GM12878 (cell line): ENCODE measurements at regions not wholly inside any gene's neighbourhood (a gene's known extent, or its start where the extent isn't known, plus 50 kb on each side); places are given as distances from the start of the nearest gene placed in this dataset.

ENCODE experiments used
- ATAC-seq: fragments of 200-7000 bp; cut with Tn5 transposase; 3 replicates; pipeline ENCODE4 v1.9.1; 2020; ENCODE audit warnings: mild to moderate bottlenecking, moderate library complexity
- BruUV-seq: library from RNA; stranded (reverse); fragments of 400-500 nt; replicated peaks from 2 replicates; lab custom pipeline; 2021; lab: Mats Ljungman, UMichigan
- CTCF ChIA-PET: fragments of 300-600 bp; sonication (Branson Sonifier 250); formaldehyde crosslinking; extraction: SDS; loops from one replicate; lab custom pipeline; 2021; ENCODE audit warnings: inconsistent platforms; lab: Yijun Ruan, JAX
- POLR2A ChIA-PET: fragments of 350-600 bp; formaldehyde crosslinking; extraction: SDS; loops from one replicate; lab custom pipeline; 2021; ENCODE audit warnings: inconsistent platforms; lab: Charles Lee
- RAD21 ChIA-PET: fragments of 300-600 bp; sonication (Branson Sonifier 250); formaldehyde crosslinking; loops from one replicate; lab custom pipeline; 2023; ENCODE audit warnings: antibody characterized with exemption; ENCODE audit not compliant: unreplicated experiment; lab: Charles Lee
- SMC1A ChIA-PET: fragments of 300-600 bp; sonication (Branson Sonifier 250); formaldehyde crosslinking; loops from one replicate; lab custom pipeline; 2023; ENCODE audit not compliant: unreplicated experiment, uncharacterized antibody; lab: Charles Lee
- DNase-seq: peaks from one replicate; pipeline ENCODE4 v3.0.0-alpha.2; 2011; ENCODE audit warnings: low read depth, low spot score
- FAIRE-seq: peaks from 3 replicates; lab custom pipeline; 2011; peaks lifted over from hg19 to GRCh38; lab: Jason Lieb, UNC
- H2AFZ ChIP-seq: 2 replicates; pipeline ENCODE4 v1.6.0; 2011; ENCODE audit warnings: low read depth, low read length, control low read depth; ENCODE audit not compliant: control insufficient read depth
- H3K27ac ChIP-seq: 2 replicates; pipeline ENCODE4 v1.5.1; 2011; ENCODE audit warnings: control low read depth; ENCODE audit not compliant: control insufficient read depth, insufficient read depth
- H3K27me3 ChIP-seq, 2 experiments: replicated peaks in 1 of 2; 2 replicates each; pipeline versions ENCODE4 v1.6.0 to v1.6.1; 2011; ENCODE audit warnings: low read length in 1 of 2; ENCODE audit not compliant: control insufficient read depth in 2 of 2, insufficient read depth in 2 of 2
- H3K36me3 ChIP-seq, 2 experiments: 2 replicates each; pipeline ENCODE4 v1.5.1; 2011; ENCODE audit warnings: low read length in 1 of 2; ENCODE audit not compliant: control insufficient read depth in 2 of 2, insufficient read depth in 2 of 2
- H3K4me1 ChIP-seq: 2 replicates; pipeline ENCODE4 v1.6.1; 2011; ENCODE audit warnings: mild to moderate bottlenecking, low read length, moderate library complexity, mixed read lengths; ENCODE audit not compliant: control insufficient read depth, insufficient read depth
- H3K4me2 ChIP-seq: 2 replicates; pipeline ENCODE4 v1.6.0; 2011; ENCODE audit warnings: control low read depth; ENCODE audit not compliant: control insufficient read depth, insufficient read depth
- H3K4me3 ChIP-seq: fragments of 200-600 bp; sonication (generic); 2 replicates; pipeline ENCODE4 v1.5.1; 2016
- H3K79me2 ChIP-seq: 2 replicates; pipeline ENCODE4 v1.6.0; 2011; ENCODE audit warnings: low read length; ENCODE audit not compliant: control insufficient read depth, insufficient read depth
- H3K9ac ChIP-seq: 2 replicates; pipeline ENCODE4 v1.8.0; 2011; ENCODE audit warnings: low read length, control low read depth, mixed read lengths; ENCODE audit not compliant: control insufficient read depth, insufficient read depth
- H3K9me3 ChIP-seq: replicated peaks from 3 replicates; pipeline ENCODE4 v1.5.1; 2011; ENCODE audit warnings: mild to moderate bottlenecking, low read length; ENCODE audit not compliant: control insufficient read depth, insufficient read depth
- H4K20me1 ChIP-seq: 2 replicates; pipeline ENCODE4 v1.6.0; 2011; ENCODE audit not compliant: control insufficient read depth, insufficient read depth
- BCLAF1 ChIP-seq: fragments of 450-650 bp; IDR thresholded peaks from 2 replicates; pipeline ENCODE4 v1.6.1; 2017; ENCODE audit warnings: antibody characterized with exemption, mild to moderate bottlenecking, moderate library complexity
- CEBPZ ChIP-seq: fragments of 150-350 bp; IDR thresholded peaks from 2 replicates; pipeline ENCODE4 v1.6.1; 2016; ENCODE audit warnings: low read depth, low read length
- EP300 ChIP-seq, 2 experiments: fragments of 150-350 bp in 1 of 2; IDR thresholded peaks; 2 replicates each; pipeline ENCODE4 v1.6.1; 2011 to 2012; ENCODE audit warnings: low read depth in 2 of 2, low read length in 2 of 2, borderline replicate concordance in 1 of 2, improper control_type of control experiment in 1 of 2, inconsistent platforms in 1 of 2; ENCODE audit not compliant: control insufficient read depth in 1 of 2
- FOXK2 ChIP-seq: fragments of 450-650 bp; IDR thresholded peaks from 2 replicates; pipeline ENCODE4 v1.6.1; 2017; ENCODE audit warnings: mild to moderate bottlenecking, moderate library complexity
- NBN ChIP-seq: fragments of 450-650 bp; IDR thresholded peaks from 2 replicates; pipeline ENCODE4 v1.6.1; 2016
- RBBP5 ChIP-seq: fragments of 200-600 bp; sonication (generic); conservative IDR thresholded peaks from 2 replicates; pipeline ENCODE4 v1.6.1; 2016
- RCOR1 ChIP-seq: conservative IDR thresholded peaks from 2 replicates; pipeline ENCODE4 v1.6.1; 2012; ENCODE audit warnings: low read depth, low read length, improper control_type of control experiment
- RELB ChIP-seq: fragments of 450-650 bp; IDR thresholded peaks from 2 replicates; pipeline ENCODE4 v1.6.1; 2017; ENCODE audit warnings: low read depth, mild to moderate bottlenecking, moderate library complexity
- SMC3 ChIP-seq: IDR thresholded peaks from 2 replicates; pipeline ENCODE4 v1.6.1; 2011; ENCODE audit warnings: low read length, improper control_type of control experiment, borderline replicate concordance
- TARDBP ChIP-seq: IDR thresholded peaks from 2 replicates; pipeline ENCODE4 v1.6.1; 2016; ENCODE audit warnings: borderline replicate concordance
- WGBS: methylation state at CpG from one replicate; pipeline ENCODE4 v1.1.6; 2016; ENCODE audit warnings: low lambda C conversion rate; ENCODE audit not compliant: insufficient replicate concordance, insufficient coverage; ENCODE audit errors: missing lambda C conversion rate; 5-methylcytosine and 5-hydroxymethylcytosine counted together
- in situ Hi-C: fragments of 300-500 bp; cut with MboI; formaldehyde crosslinking; loops from 9 replicates; pipeline ENCODE4 v1.14.3; 2018; ENCODE audit warnings: mixed read lengths
- intact Hi-C: fragments of 100-400 bp; cut with micrococcal nuclease; formaldehyde crosslinking; loops from one replicate; pipeline ENCODE4 v1.14.2; 2022; ENCODE audit not compliant: unreplicated experiment

GRCh38 chr5:173480896-173481295 lies 135.6 kb downstream of the BOD1 start:
- ChIA-PET POLR2A (interaction anchor here (0.5 kb wide), 1 partner anchor 65 kb away, joined by 8 read pairs; no protein-coding TSS in a partner anchor), RAD21 (no interaction called here), CTCF (no interaction called here), SMC1A (no interaction called here)
- Histone ChIP-seq H4K20me1 (no peaks in the 10 kb centered on the region), H3K4me1 (no peaks in the 10 kb centered on the region), H3K27me3 (no peaks in the 10 kb centered on the region; a peak in 3 of 4 replicates), H3K79me2 (no peaks in the 10 kb centered on the region), H3K4me2 (no peak overlapping the region), H3K4me3 (no peak overlapping the region), H3K36me3 (no peaks in the 10 kb centered on the region), H2AFZ (no peak overlapping the region), H3K9ac (no peak overlapping the region), H3K27ac (no peak overlapping the region), H3K9me3 (no peaks in the 10 kb centered on the region)
- TF ChIP-seq FOXK2, result no peak
- no TSS peak for BruUV-seq
- DNase-seq (no peak), ATAC-seq (no peak), FAIRE-seq (no peak)
- intact Hi-C loops (no loop called here), in situ Hi-C loops (no loop called here)

- no peak for FAIRE-seq
- no peaks in the 10 kb centered on the region for H3K36me3 ChIP-seq
- intact Hi-C loops, result no loop called here
- in situ Hi-C loops, result no loop called here
- POLR2A ChIA-PET, result no interaction called here
- 13% methylated on average over 3 of the region's 3 CpGs for whole genome bisulfite sequencing
- no peaks in the 10 kb centered on the region; a peak in 3 of 4 replicates for H3K27me3 ChIP-seq
- H4K20me1 ChIP-seq, result no peaks in the 10 kb centered on the region
- no peaks in the 10 kb centered on the region for H3K9me3 ChIP-seq
- SMC1A ChIA-PET, result no interaction called here
- ATAC-seq, result no peak
- RAD21 ChIA-PET, result no interaction called here
- H3K9ac ChIP-seq, result no peak overlapping the region
- CTCF ChIA-PET, result interaction anchor here (0.6 kb wide), 1 partner anchor 94 kb away, joined by 3 read pairs; no protein-coding TSS in a partner anchor
- no peak overlapping the region for H3K4me3 ChIP-seq
- no peaks in the 10 kb centered on the region for H3K4me1 ChIP-seq
- H3K79me2 ChIP-seq, result no peaks in the 10 kb centered on the region
- no peak for DNase-seq
- BruUV-seq, result no TSS peak
- no peak overlapping the region for H2AFZ ChIP-seq
- H3K27ac ChIP-seq, result no peak overlapping the region
- H3K4me2 ChIP-seq, result no peak overlapping the region
- TF ChIP-seq NBN (no peak), RCOR1 (no peak), TARDBP (no peak), CEBPZ (no peak), BCLAF1 (no peak), RBBP5 (no peak), RELB (no peak), SMC3 (no peak), EP300 (IDR thresholded peaks at IDR 0.05; ENCODE audit: borderline replicate concordance in 1 of 2, control insufficient read depth in 1 of 2, low read depth in 2 of 2, low read length in 2 of 2) (no peak)
Measured at GRCh38 chr5:173479711-173480110, 136.7 kb downstream of the BOD1 start.
